ENCODE measurements at regions not wholly inside any gene's neighbourhood (a gene's known extent, or its start where the extent isn't known, plus 50 kb on each side); places are given as distances from the start of the nearest gene placed in this dataset.

GRCh38 chr6:100155141-100155540 is 161.1 kb upstream of the MCHR2 start:
- H2AFZ ChIP-seq (ENCODE audit: low read length): no peak overlapping the region
- no peak overlapping the region for H3K4me3 ChIP-seq (ENCODE audit: low read length)
- H3K79me2 ChIP-seq (ENCODE audit: low read length): no peaks in the 10 kb centered on the region
- no peaks in the 10 kb centered on the region for H3K9me3 ChIP-seq (ENCODE audit: low read length)
- H3K4me1 ChIP-seq (ENCODE audit: low read length): peaks cover 5% of the 10 kb centered on the region
- no peak overlapping the region for H3K27ac ChIP-seq (ENCODE audit: low read length)
- no peaks in the 10 kb centered on the region for H4K20me1 ChIP-seq (ENCODE audit: insufficient read depth, low read depth, low read length)
- no peaks in the 10 kb centered on the region for H3K27me3 ChIP-seq (ENCODE audit: low read length)
- no peak overlapping the region for H3K9ac ChIP-seq (ENCODE audit: low read length)
- H3K36me3 ChIP-seq (ENCODE audit: insufficient read depth, low read length): no peaks in the 10 kb centered on the region
- DNase-seq: no peak
- H3K4me2 ChIP-seq (ENCODE audit: low read depth, low read length, poor library complexity, severe bottlenecking): no peak overlapping the region
- no peaks in the 10 kb centered on the region for H3K9me2 ChIP-seq (replicated peaks; ENCODE audit: insufficient read depth, low read length)

- Histone ChIP-seq H3K27me3 (ENCODE audit: low read length) (no peaks in the 10 kb centered on the region), H3K27ac (ENCODE audit: low read length) (no peak overlapping the region), H3K4me2 (ENCODE audit: low read depth, low read length, poor library complexity, severe bottlenecking) (no peak overlapping the region), H3K9me3 (ENCODE audit: low read length) (no peaks in the 10 kb centered on the region), H3K9me2 (replicated peaks; ENCODE audit: insufficient read depth, low read length) (no peaks in the 10 kb centered on the region), H3K79me2 (ENCODE audit: low read length) (no peaks in the 10 kb centered on the region), H3K36me3 (ENCODE audit: insufficient read depth, low read length) (no peaks in the 10 kb centered on the region), H3K4me3 (ENCODE audit: low read length) (no peak overlapping the region), H3K4me1 (ENCODE audit: low read length) (peaks cover 5% of the 10 kb centered on the region), H3K9ac (ENCODE audit: low read length) (no peak overlapping the region), H4K20me1 (ENCODE audit: insufficient read depth, low read depth, low read length) (no peaks in the 10 kb centered on the region), H2AFZ (ENCODE audit: low read length) (no peak overlapping the region)
- no peak for DNase-seq
These were observed 159.7 kb upstream of the MCHR2 start for GRCh38 chr6:100153636-100154275.

- Histone ChIP-seq H3K4me2 (ENCODE audit: low read depth, low read length, poor library complexity, severe bottlenecking) (no peak overlapping the region), H3K27ac (ENCODE audit: low read length) (no peak overlapping the region), H3K79me2 (ENCODE audit: low read length) (no peaks in the 10 kb centered on the region), H2AFZ (ENCODE audit: low read length) (no peak overlapping the region), H3K4me1 (ENCODE audit: low read length) (peaks cover 5% of the 10 kb centered on the region), H3K9ac (ENCODE audit: low read length) (no peak overlapping the region), H3K9me3 (ENCODE audit: low read length) (no peaks in the 10 kb centered on the region), H3K27me3 (ENCODE audit: low read length) (no peaks in the 10 kb centered on the region), H4K20me1 (ENCODE audit: insufficient read depth, low read depth, low read length) (no peaks in the 10 kb centered on the region), H3K36me3 (ENCODE audit: insufficient read depth, low read length) (no peaks in the 10 kb centered on the region), H3K9me2 (replicated peaks; ENCODE audit: insufficient read depth, low read length) (no peaks in the 10 kb centered on the region), H3K4me3 (ENCODE audit: low read length) (no peak overlapping the region)
- peak; percentile 42 for DNase-seq
These were observed 158.2 kb upstream of the MCHR2 start for GRCh38 chr6:100152201-100152600.

GRCh38 chr6:100144991-100145390 is 151.0 kb upstream of the MCHR2 start:
- Histone ChIP-seq H3K9me3 (ENCODE audit: low read length) (no peaks in the 10 kb centered on the region), H3K27ac (ENCODE audit: low read length) (no peak overlapping the region), H3K27me3 (ENCODE audit: low read length) (no peaks in the 10 kb centered on the region), H3K36me3 (ENCODE audit: insufficient read depth, low read length) (no peaks in the 10 kb centered on the region), H3K4me3 (ENCODE audit: low read length) (no peak overlapping the region), H2AFZ (ENCODE audit: low read length) (no peak overlapping the region), H4K20me1 (ENCODE audit: insufficient read depth, low read depth, low read length) (no peaks in the 10 kb centered on the region), H3K9ac (ENCODE audit: low read length) (no peak overlapping the region), H3K4me2 (ENCODE audit: low read depth, low read length, poor library complexity, severe bottlenecking) (no peak overlapping the region), H3K9me2 (replicated peaks; ENCODE audit: insufficient read depth, low read length) (no peaks in the 10 kb centered on the region), H3K4me1 (ENCODE audit: low read length) (no peaks in the 10 kb centered on the region), H3K79me2 (ENCODE audit: low read length) (no peaks in the 10 kb centered on the region)
- no peak for DNase-seq

- Histone ChIP-seq H2AFZ (ENCODE audit: low read length) (no peak overlapping the region), H3K4me2 (ENCODE audit: low read depth, low read length, poor library complexity, severe bottlenecking) (no peak overlapping the region), H4K20me1 (ENCODE audit: insufficient read depth, low read depth, low read length) (no peaks in the 10 kb centered on the region), H3K27me3 (ENCODE audit: low read length) (no peaks in the 10 kb centered on the region), H3K27ac (ENCODE audit: low read length) (no peak overlapping the region), H3K79me2 (ENCODE audit: low read length) (no peaks in the 10 kb centered on the region), H3K9me2 (replicated peaks; ENCODE audit: insufficient read depth, low read length) (no peaks in the 10 kb centered on the region), H3K9me3 (ENCODE audit: low read length) (no peaks in the 10 kb centered on the region), H3K4me3 (ENCODE audit: low read length) (no peak overlapping the region), H3K9ac (ENCODE audit: low read length) (no peak overlapping the region), H3K36me3 (ENCODE audit: insufficient read depth, low read length) (no peaks in the 10 kb centered on the region), H3K4me1 (ENCODE audit: low read length) (no peaks in the 10 kb centered on the region)
- no peak for DNase-seq
These were observed 144.5 kb upstream of the MCHR2 start for GRCh38 chr6:100138346-100139022.

GRCh38 chr6:100137759-100138158 is 143.7 kb upstream of the MCHR2 start:
- no peaks in the 10 kb centered on the region for H3K36me3 ChIP-seq (ENCODE audit: insufficient read depth, low read length)
- no peak overlapping the region for H2AFZ ChIP-seq (ENCODE audit: low read length)
- DNase-seq: no peak
- no peak overlapping the region for H3K4me2 ChIP-seq (ENCODE audit: low read depth, low read length, poor library complexity, severe bottlenecking)
- no peaks in the 10 kb centered on the region for H3K27me3 ChIP-seq (ENCODE audit: low read length)
- no peaks in the 10 kb centered on the region for H3K4me1 ChIP-seq (ENCODE audit: low read length)
- H4K20me1 ChIP-seq (ENCODE audit: insufficient read depth, low read depth, low read length): no peaks in the 10 kb centered on the region
- no peak overlapping the region for H3K4me3 ChIP-seq (ENCODE audit: low read length)
- H3K79me2 ChIP-seq (ENCODE audit: low read length): no peaks in the 10 kb centered on the region
- no peak overlapping the region for H3K27ac ChIP-seq (ENCODE audit: low read length)
- no peaks in the 10 kb centered on the region for H3K9me3 ChIP-seq (ENCODE audit: low read length)
- no peaks in the 10 kb centered on the region for H3K9me2 ChIP-seq (replicated peaks; ENCODE audit: insufficient read depth, low read length)
- H3K9ac ChIP-seq (ENCODE audit: low read length): no peak overlapping the region

GRCh38 chr6:100136590-100136989 is 142.6 kb upstream of the MCHR2 start:
- H2AFZ ChIP-seq (ENCODE audit: low read length): no peak overlapping the region
- no peaks in the 10 kb centered on the region for H3K79me2 ChIP-seq (ENCODE audit: low read length)
- H3K4me3 ChIP-seq (ENCODE audit: low read length): no peak overlapping the region
- no peak overlapping the region for H3K9ac ChIP-seq (ENCODE audit: low read length)
- no peaks in the 10 kb centered on the region for H3K4me1 ChIP-seq (ENCODE audit: low read length)
- no peak for DNase-seq
- H3K9me2 ChIP-seq (replicated peaks; ENCODE audit: insufficient read depth, low read length): no peaks in the 10 kb centered on the region
- no peaks in the 10 kb centered on the region for H4K20me1 ChIP-seq (ENCODE audit: insufficient read depth, low read depth, low read length)
- H3K27me3 ChIP-seq (ENCODE audit: low read length): no peaks in the 10 kb centered on the region
- H3K36me3 ChIP-seq (ENCODE audit: insufficient read depth, low read length): no peaks in the 10 kb centered on the region
- no peak overlapping the region for H3K27ac ChIP-seq (ENCODE audit: low read length)
- no peak overlapping the region for H3K4me2 ChIP-seq (ENCODE audit: low read depth, low read length, poor library complexity, severe bottlenecking)
- H3K9me3 ChIP-seq (ENCODE audit: low read length): no peaks in the 10 kb centered on the region

GRCh38 chr6:100135977-100136376 is 142.0 kb upstream of the MCHR2 start:
- no peak for DNase-seq
- H4K20me1 ChIP-seq (ENCODE audit: insufficient read depth, low read depth, low read length): no peaks in the 10 kb centered on the region
- H3K4me2 ChIP-seq (ENCODE audit: low read depth, low read length, poor library complexity, severe bottlenecking): no peak overlapping the region
- no peak overlapping the region for H3K27ac ChIP-seq (ENCODE audit: low read length)
- no peaks in the 10 kb centered on the region for H3K9me3 ChIP-seq (ENCODE audit: low read length)
- no peaks in the 10 kb centered on the region for H3K79me2 ChIP-seq (ENCODE audit: low read length)
- no peaks in the 10 kb centered on the region for H3K4me1 ChIP-seq (ENCODE audit: low read length)
- H3K4me3 ChIP-seq (ENCODE audit: low read length): no peak overlapping the region
- H2AFZ ChIP-seq (ENCODE audit: low read length): no peak overlapping the region
- H3K27me3 ChIP-seq (ENCODE audit: low read length): no peaks in the 10 kb centered on the region
- H3K9ac ChIP-seq (ENCODE audit: low read length): no peak overlapping the region
- no peaks in the 10 kb centered on the region for H3K36me3 ChIP-seq (ENCODE audit: insufficient read depth, low read length)
- H3K9me2 ChIP-seq (replicated peaks; ENCODE audit: insufficient read depth, low read length): no peaks in the 10 kb centered on the region

Data from Karpas-422 (cell line).